ENCODE measurements at regions not wholly inside any gene's neighbourhood (a gene's known extent, or its start where the extent isn't known, plus 50 kb on each side); places are given as distances from the start of the nearest gene placed in this dataset.

- TF ChIP-seq CTCF (IDR thresholded peaks at IDR 0.05) = no peak
- TF ChIP-seq POLR2A (IDR thresholded peaks at IDR 0.05) = no peak
Measured at GRCh38 chr20:9926007-9926406, 87.1 kb upstream of the PAK5 start.
